Erythroblast (primary cell): ENCODE measurements at regions not wholly inside any gene's neighbourhood (a gene's known extent, or its start where the extent isn't known, plus 50 kb on each side); places are given as distances from the start of the nearest gene placed in this dataset.
A peak's percentile ranks its signal among the peaks of the same experiment; 100 is the strongest.

Experiments used
- DNase-seq, 2 experiments: peaks; one replicate each; lab custom pipeline; 2025; lab: John Stamatoyannopoulos, UW
- GATA1 ChIP-seq: IDR thresholded peaks from 2 replicates; pipeline ENCODE4 v1.6.1; 2011; ENCODE audit warnings: low read depth, mild to moderate bottlenecking, control low read depth, low read length, moderate library complexity
- POLR2A ChIP-seq: IDR thresholded peaks from 2 replicates; pipeline ENCODE4 v1.6.1; 2011; ENCODE audit warnings: mild to moderate bottlenecking, low read length

DNA sequence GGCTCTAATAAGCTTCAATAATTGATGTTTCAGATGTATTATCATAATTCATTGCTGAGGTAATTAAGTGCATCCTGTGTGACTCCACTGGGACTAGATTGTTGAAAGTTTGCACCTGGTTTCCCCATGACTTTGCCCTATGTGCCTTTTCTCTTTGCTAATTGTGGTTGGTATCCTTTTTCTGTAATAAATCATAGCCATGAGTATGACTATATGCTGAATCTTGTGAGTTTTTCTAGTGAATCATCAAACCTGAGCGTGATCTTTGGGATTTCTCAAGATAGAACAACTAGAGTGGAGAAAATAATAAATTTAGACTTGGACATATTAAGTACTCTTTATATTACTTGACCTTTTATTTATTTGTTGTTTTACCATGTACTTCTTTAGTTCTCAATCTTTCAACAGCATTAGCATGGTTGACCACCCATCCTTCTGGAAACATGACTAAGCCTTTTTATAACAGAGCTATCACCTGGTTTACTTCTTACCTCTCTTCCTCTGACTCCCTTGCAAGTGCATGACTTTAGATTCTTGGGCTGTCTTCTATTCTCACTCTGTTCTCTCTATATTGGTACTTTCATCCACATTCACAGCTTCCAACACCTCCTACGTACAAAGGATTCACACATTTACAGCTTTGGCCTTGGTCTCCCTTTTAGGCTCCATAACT, 239.6 kb upstream of the TAS2R1 start:
- TF ChIP-seq POLR2A, result no peak
- no peak for DNase-seq

DNA sequence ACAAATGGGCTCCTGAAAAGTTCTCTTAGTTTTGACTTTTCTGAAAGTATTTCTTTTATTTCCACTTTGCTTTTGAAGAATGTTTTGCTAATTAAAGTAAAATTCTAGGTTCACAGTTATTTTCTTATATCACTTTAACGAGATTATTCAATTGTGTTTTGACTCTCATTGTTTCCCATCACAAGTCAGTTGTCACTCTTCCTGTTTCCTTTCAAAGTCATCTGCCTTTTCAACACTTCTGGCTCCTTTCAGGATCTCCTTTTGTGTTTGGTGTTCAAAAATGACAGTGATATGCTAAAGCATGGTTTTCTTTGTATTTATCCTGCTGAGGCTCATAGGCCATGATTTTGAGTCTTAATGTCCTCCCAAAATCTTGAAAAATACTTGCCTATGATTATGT, 235.4 kb upstream of the TAS2R1 start:
- TF ChIP-seq POLR2A (no peak), GATA1 (no peak)

DNA sequence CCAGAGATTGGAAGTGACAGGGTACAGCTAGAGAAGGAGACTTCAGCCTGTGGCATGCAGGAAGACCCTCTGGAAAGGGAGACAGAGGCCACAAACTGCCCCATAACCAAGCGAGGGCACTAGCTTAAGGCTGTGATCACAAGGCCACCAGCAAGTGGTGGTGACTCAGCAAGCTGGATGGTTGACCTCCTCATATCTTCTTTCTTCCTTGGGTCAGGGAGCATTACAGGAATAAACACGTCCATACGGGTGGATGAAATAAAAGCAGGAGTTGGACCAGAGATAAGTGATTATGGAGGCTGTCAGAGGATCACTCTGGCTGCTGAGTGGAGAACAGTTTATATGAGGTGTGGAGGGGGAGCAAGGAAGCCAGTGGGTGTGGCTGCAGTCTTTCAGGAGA, 234.6 kb upstream of the TAS2R1 start:
- no peak for DNase-seq
- TF ChIP-seq POLR2A (no peak), GATA1 (no peak)

More for the DNA sequence above, 235.4 kb upstream of the TAS2R1 start:
- peak; percentile 1 to 5 for DNase-seq

DNA sequence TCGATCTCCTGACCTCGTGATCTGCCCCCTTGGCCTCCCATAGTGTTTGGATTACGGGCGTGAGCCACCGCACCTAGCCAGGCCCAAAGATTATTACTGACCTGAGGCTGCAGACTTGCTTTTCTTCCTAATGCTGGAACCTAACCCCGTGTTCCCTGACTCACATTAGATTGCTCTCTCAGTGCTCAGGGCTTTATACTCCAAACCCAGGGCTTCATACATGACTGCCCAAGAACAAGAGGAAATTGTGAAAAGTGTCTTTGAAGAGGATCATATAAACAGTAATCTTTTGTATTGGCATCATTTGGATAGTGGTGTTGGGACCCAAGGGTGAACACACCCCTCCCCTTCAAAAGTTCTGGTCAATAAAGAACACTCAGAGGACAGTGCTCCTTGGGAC, 233.3 kb upstream of the TAS2R1 start:
- no peak for TF ChIP-seq POLR2A
- TF ChIP-seq GATA1, result no peak
- DNase-seq, result no peak

DNA sequence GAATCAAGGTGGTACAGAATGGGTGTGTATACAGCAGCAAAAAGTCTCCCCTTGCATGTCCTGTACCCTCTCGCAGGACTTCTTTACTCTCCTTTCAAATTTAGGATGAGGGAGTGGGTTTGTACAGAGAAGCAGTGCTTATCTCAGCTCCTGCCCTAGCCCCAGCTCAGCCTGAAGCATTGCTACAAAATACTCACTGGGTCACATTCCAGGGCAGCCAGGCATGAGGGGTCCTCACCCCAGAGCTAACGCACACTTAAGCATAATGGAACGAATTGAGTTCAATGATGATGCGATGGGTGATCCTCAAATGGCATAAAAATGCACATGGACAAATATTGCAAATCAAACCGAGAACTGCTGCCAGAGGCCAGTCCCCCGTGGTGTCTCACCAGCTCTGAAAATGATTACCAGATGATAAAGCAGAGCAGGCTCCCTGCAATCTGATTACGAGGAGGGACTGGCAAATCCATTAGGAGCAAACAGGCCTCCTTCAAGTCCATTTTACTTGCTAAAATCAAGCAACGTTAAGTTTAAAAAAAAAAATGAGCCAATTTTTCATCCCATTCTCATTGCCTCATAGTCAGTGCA, 231.6 kb upstream of the TAS2R1 start:
- DNase-seq, result no peak
- TF ChIP-seq POLR2A, result no peak
- TF ChIP-seq GATA1, result no peak

DNA sequence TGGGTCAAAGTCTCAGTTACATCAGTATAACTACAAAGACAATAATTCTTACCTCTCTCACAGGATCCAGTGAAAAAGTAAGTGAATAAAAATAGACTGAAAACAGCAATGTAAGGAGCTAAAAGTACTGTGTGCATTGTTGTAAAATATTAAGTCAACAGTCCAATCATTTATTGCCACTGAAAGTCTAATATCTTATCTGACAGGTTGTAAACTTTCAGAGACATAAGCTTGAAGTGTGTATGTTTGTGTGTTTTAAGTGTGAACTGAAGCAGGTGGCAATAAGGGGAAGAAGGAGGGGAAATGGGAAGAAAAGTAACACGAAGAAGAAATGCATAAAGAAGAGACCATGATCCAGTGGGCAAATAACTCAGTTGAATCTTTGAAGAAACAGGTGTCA, 229.7 kb upstream of the TAS2R1 start:
- no peak for DNase-seq
- TF ChIP-seq POLR2A (no peak), GATA1 (no peak)

DNA sequence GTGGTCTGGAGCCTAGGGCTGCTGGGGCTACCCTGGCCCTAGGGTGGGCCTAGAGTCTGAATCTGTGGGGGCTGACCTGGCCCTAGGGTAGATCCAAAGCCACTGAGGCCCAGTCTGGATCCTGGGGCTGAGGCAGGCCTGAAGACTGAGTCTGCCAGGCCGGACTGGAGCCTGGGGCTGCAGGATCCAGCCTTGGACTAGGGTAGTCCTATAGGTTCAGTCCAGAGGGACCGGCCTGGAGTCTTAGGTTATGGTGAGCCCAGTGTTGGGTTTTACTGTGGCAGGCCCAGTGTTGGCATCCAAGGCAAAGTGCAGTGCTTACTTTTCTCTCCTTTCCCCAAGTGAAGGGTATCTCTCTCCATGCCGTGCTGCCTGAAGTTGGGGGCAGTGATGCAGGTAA, 227.9 kb upstream of the TAS2R1 start:
- no peak for DNase-seq
- TF ChIP-seq GATA1 (no peak), POLR2A (no peak)

DNA sequence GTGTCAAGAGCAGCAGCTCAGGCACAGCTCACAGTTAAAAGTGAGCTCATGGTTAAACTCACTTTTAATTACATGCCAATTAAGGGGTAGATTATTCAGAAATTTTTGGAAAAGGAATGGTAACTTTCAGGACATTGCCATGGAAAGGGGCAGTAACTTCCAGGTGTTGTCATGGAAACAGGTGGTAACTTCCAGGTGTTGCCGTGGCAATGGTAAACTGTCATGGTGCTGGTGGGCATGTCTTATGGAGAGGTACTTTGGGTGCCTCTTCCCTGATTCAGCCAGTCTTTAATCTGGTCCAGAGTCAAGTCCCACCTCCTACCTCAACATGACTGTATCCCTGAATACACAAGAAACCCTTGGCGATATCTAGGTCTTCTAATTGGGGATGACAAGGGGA, 223.2 kb upstream of the TAS2R1 start:
- no peak for DNase-seq

DNA sequence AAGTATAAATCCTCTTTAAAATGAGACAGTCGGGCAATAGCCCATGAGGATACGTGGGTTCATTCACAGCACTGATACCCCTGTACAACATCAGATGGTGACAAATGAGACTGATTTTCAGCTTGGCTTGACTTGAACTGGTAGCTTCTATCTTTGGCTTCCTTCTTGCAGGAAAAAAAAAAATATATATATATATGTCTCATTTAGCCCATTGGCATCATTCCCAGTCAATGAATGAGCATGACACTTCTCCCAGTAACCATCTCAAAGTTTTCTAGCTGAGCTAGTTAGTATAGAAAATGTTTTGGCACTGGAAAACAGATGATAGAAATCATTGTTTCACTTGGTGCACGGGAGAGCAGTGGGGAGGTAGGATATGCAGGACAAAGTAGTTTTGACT, 222.5 kb upstream of the TAS2R1 start:
- no peak for DNase-seq
- TF ChIP-seq GATA1 (no peak), POLR2A (no peak)

More for the DNA sequence above, 223.2 kb upstream of the TAS2R1 start:
- TF ChIP-seq GATA1 (no peak), POLR2A (no peak)

DNA sequence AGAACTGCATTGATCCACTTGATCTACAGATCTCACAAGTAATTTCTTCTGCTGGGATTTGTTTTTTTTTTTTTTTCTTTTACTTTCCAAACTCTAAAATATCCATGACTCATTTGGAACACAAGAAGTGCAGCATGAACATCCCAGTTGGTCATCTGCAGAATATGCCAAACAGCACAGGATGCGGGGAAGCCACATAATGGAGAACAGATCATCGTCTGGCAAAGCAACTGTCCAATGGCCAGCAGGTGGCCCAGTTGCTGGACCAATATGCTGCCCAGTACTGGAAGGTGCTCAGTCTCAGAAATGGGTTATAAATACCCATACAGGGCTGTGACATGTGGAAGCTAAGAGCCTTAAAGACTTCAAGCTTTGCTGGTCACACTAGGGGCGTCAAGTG, 221.3 kb upstream of the TAS2R1 start:
- no peak for DNase-seq
- TF ChIP-seq GATA1 (no peak), POLR2A (no peak)

DNA sequence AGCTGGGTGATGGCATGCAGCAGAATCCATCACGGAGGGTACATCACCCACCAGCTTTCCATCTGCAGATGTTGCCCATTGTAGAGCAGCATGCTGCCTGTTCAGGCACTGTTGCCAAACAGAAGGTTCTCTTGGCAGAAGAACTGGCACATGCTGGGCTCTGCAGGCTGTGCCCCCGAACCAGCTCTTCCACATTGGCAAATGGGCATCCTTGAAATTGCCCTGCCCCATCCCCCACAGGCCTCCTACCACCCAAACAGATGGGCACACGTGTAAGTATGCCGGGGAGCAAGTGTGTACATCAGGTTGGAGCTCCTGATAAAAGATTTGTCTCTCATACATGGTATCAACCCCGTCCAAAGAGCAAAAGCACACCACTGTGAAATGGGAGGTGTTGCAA, 220.3 kb upstream of the TAS2R1 start:
- DNase-seq, result no peak
- TF ChIP-seq POLR2A (no peak), GATA1 (no peak)

DNA sequence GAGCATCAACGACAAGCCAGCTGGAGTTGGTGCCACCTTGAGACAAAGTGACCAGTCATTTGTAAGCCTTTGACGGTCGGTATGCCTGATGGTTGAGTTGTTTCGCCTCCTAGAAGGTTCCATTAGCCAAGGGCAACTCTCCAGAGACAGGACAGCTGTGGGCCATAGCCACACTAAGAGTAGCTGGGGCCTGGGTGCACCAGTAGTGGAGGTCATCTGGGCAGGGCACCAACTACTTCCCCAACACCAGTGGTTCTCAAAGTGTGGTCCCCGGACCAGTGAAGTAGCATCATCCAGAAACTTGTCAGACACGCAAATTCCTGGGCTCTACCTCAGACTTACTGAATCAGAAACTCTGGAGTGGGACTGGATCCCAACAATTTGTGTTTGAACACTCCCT, 217.5 kb upstream of the TAS2R1 start:
- TF ChIP-seq POLR2A (no peak), GATA1 (no peak)
- DNase-seq, result no peak

DNA sequence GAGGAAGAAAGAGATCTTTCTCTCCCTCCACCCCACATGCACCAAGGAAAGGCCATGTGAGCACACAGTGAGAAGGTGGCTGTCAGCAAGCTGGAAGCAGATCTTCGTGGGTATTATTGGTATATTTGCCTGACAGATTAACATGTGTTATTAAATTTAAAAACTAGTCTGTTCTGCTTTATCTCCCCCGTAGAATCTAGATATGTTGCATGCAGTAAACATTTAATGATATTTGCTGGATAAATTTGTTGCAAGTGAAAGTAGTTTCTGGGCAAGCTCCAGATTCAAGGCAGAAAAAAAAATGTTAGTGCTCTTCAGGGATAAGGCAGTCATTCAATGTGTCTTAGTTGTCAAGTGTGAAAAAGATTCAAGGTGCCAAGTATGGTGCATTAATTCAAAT, 215.0 kb upstream of the TAS2R1 start:
- no peak for DNase-seq
- TF ChIP-seq GATA1 (no peak), POLR2A (no peak)

DNA sequence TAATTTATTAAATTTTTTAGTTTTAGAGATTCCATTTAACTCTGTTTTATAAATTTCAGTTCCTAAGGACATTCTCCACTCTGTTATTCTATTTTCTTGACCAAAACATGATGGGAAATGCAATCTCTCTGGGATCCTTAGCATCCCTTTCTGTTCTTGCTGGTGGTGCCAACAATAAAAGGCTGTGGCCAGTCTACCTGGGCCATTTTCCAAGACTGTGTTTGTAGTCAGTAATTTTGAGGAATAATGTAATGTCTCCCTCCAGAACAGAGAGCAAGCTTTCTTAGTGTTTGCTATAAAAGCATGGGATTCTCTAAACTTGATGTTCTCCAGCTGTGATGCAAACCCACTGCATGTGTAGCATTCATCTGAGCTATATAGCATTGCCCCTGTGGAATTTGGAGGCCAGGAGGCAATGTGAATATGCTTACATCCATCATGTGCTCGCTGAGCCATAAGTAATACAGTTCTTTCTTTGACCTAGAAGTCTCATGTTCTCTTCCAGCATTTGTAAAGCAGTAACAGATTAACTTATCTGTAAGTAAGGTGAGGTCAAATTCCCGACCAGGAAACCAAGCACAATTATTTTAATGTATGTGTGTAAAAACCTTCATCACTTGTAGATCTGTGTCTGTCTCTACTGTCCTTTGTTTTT, 211.5 kb upstream of the TAS2R1 start:
- DNase-seq, result no peak
- TF ChIP-seq POLR2A (no peak), GATA1 (no peak)

DNA sequence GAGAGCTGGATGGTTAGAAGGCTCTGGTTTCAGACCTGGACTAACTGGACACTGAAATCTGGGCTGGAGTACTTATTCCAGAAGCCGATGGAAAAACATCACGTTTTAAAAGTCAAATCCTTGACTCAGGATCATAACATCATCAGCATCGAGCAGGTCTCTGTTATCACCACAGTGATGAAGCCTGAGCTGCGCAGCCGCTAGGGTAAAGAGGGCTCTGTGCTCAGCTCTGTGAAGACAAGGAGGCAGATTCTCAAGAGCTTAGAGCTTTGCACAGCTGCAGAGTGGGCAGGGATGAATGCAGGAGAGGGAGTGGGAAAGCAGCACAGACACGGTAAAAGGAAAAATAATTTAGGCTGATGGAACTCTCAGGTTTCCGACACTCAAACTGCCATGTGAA, 208.8 kb upstream of the TAS2R1 start:
- DNase-seq, result no peak
- no peak for TF ChIP-seq GATA1
- no peak for TF ChIP-seq POLR2A
